Gastrocnemius medialis (tissue), 4 donors: ENCODE measurements at regions not wholly inside any gene's neighbourhood (a gene's known extent, or its start where the extent isn't known, plus 50 kb on each side); places are given as distances from the start of the nearest gene placed in this dataset.

Source experiments
- POLR2A ChIP-seq, 2 donors: fragments of 450-650 bp; IDR thresholded peaks; one replicate each; pipeline ENCODE4 v1.6.1; 2017; ENCODE audit warnings: antibody characterized with exemption in 2 of 2, mild to moderate bottlenecking in 2 of 2, moderate library complexity in 2 of 2
- TF ChIP-seq, protein P1 (sequence below), 5 experiments: fragments of 450-650 bp in 3 of 5; fragments of 200-600 bp in 2 of 5; sonication (generic) in 2 of 5; IDR thresholded peaks in 4 of 5; conservative IDR thresholded peaks in 1 of 5; 1 replicate in 4 of 5; 2 replicates in 1 of 5; pipeline ENCODE4 v1.5.1; 2016 to 2019; ENCODE audit warnings: antibody characterized with exemption in 5 of 5, mild to moderate bottlenecking in 3 of 5, moderate library complexity in 3 of 5

DNA sequence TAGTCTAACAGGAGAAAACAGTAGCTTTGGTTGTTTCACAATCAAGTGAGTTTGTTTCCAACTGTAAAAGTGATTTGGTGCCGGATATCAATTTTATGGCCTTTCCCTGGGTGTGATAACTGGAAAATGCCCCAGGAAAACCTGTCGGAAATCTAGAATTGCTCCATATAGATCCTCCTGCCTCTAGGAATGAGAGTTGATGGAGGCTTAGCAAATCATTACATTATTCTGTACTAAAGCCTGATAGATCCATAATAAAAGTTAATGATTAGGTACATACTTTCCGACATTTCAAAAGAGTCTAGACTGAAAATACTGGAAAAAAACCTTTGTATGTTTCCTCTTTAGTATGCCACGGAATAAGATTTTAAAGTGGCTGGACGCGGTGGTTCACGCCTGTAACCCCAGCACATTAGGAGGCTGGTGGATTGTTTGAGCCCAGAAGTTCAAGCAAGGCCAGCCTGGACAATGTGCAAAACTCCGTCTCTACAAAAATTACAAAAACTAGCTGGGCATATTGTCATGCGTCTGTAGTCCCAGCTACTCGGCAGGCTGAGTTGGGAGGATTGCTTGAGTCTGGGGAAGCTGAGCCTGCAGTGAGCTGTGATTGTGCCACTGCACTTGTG lies 70.0 kb upstream of the SLC45A1 start:
- TF ChIP-seq POLR2A (IDR thresholded peaks at IDR 0.05): no peak
- TF ChIP-seq, protein P1, sequence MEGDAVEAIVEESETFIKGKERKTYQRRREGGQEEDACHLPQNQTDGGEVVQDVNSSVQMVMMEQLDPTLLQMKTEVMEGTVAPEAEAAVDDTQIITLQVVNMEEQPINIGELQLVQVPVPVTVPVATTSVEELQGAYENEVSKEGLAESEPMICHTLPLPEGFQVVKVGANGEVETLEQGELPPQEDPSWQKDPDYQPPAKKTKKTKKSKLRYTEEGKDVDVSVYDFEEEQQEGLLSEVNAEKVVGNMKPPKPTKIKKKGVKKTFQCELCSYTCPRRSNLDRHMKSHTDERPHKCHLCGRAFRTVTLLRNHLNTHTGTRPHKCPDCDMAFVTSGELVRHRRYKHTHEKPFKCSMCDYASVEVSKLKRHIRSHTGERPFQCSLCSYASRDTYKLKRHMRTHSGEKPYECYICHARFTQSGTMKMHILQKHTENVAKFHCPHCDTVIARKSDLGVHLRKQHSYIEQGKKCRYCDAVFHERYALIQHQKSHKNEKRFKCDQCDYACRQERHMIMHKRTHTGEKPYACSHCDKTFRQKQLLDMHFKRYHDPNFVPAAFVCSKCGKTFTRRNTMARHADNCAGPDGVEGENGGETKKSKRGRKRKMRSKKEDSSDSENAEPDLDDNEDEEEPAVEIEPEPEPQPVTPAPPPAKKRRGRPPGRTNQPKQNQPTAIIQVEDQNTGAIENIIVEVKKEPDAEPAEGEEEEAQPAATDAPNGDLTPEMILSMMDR (IDR thresholded peaks at IDR 0.05 in 4 of 5, conservative IDR thresholded peaks at IDR 0.05 in 1 of 5): no peak
